Activated CD8-positive, alpha-beta T cell treated with anti-CD3 and anti-CD28 coated beads for 36 hours (primary cell): ENCODE measurements at regions not wholly inside any gene's neighbourhood (a gene's known extent, or its start where the extent isn't known, plus 50 kb on each side); places are given as distances from the start of the nearest gene placed in this dataset.

ENCODE experiments used
- ATAC-seq: fragments of 200-7000 bp; cut with Tn5 transposase; one replicate; pipeline ENCODE4 v1.10.0; 2021; ENCODE audit warnings: mild to moderate bottlenecking, moderate library complexity
- CTCF ChIA-PET: fragments of 350-600 bp; sonication (Branson Sonifier 250); formaldehyde crosslinking; loops from one replicate; lab custom pipeline; 2021; ENCODE audit warnings: antibody characterized with exemption; lab: Charles Lee
- POLR2A ChIA-PET: fragments of 350-600 bp; sonication (Branson Sonifier 250); formaldehyde crosslinking; loops from one replicate; lab custom pipeline; 2021; ENCODE audit warnings: antibody characterized with exemption; lab: Charles Lee
- DNase-seq: peaks from one replicate; pipeline ENCODE4 v3.0.0-alpha.2; 2020
- H3K27ac Mint-ChIP-seq: one replicate; pipeline ENCODE4 v1.8.0; 2021; ENCODE audit warnings: mild to moderate bottlenecking, mixed read lengths
- H3K27me3 Mint-ChIP-seq: one replicate; pipeline ENCODE4 v1.8.0; 2021; ENCODE audit warnings: mixed read lengths
- H3K36me3 Mint-ChIP-seq: one replicate; pipeline ENCODE4 v1.8.0; 2021; ENCODE audit warnings: low read depth, mixed read lengths
- H3K4me1 Mint-ChIP-seq: one replicate; pipeline ENCODE4 v1.8.0; 2021; ENCODE audit warnings: low read depth, mixed read lengths
- H3K4me3 Mint-ChIP-seq: one replicate; pipeline ENCODE4 v1.8.0; 2021; ENCODE audit warnings: mild to moderate bottlenecking, moderate library complexity, mixed read lengths
- H3K9me3 Mint-ChIP-seq: one replicate; pipeline ENCODE4 v1.8.0; 2021; ENCODE audit warnings: mixed read lengths
- CTCF ChIP-seq: fragments of 200-600 bp; IDR thresholded peaks from one replicate; pipeline ENCODE4 v1.8.0; 2022; ENCODE audit warnings: antibody characterized with exemption, mild to moderate bottlenecking
- intact Hi-C: fragments of 100-400 bp; cut with micrococcal nuclease; formaldehyde crosslinking; loops from one replicate; pipeline ENCODE4 v1.10.0; 2022

DNA sequence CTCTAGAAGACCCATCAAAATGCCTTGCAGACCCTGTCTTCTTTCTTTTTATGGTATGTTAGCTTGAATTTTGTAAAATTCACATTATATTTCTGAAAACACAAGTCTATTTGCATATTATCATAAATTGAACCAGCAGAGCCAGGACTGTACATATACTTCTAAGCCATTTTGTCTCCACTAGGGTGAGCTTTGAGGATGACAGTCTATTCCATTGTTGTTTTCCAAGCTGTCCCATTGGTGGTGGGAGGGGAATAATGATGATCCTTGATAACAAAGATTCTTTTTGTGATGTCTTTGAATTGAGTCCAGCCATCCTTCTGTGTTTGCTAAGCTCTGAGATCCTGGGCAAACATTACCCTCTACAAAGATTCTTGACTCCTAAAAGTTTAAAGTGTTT, 359.3 kb upstream of the PCDH20 start:
- POLR2A ChIA-PET: interaction anchor here (0.6 kb wide), 1 partner anchor 92 kb away, joined by 3 read pairs; no protein-coding TSS in a partner anchor
- H3K4me3 Mint-ChIP-seq: no peak overlapping the region
- intact Hi-C loops: no loop called here
- CTCF ChIA-PET: no interaction called here
- no peaks in the 10 kb centered on the region for H3K27me3 Mint-ChIP-seq
- no peak for TF ChIP-seq CTCF
- no peaks in the 10 kb centered on the region for H3K4me1 Mint-ChIP-seq
- ATAC-seq: no peak
- DNase-seq: no peak
- peaks cover 10% of the 10 kb centered on the region for H3K9me3 Mint-ChIP-seq
- no peak overlapping the region for H3K27ac Mint-ChIP-seq
- no peaks in the 10 kb centered on the region for H3K36me3 Mint-ChIP-seq

DNA sequence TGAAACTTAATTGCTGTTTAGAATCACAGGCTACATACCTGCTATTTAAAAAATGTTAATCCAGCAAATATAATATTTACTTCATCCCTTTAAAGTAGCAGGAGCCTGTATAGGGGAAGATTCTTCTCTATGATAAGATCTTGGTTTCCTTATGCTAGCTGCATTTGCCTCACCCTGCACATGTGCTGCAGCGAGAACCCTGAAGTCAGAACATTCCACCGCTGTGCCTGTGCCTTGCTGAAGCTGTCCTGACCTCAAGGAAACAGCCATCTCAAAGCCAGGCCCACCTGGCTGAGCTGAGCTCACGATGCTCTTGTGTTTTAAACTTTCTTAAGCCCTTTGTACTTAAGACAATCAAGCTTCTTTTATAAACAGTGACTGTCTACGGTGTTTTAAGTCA, 355.0 kb upstream of the PCDH20 start:
- Mint-ChIP-seq H3K4me1 (no peaks in the 10 kb centered on the region), H3K4me3 (no peak overlapping the region), H3K9me3 (peaks cover 4% of the 10 kb centered on the region), H3K27ac (no peak overlapping the region), H3K36me3 (no peaks in the 10 kb centered on the region), H3K27me3 (no peaks in the 10 kb centered on the region)
- DNase-seq (no peak), ATAC-seq (no peak)
- no peak for TF ChIP-seq CTCF
- CTCF ChIA-PET: no interaction called here
- intact Hi-C loops: no loop called here
- POLR2A ChIA-PET: no interaction called here

DNA sequence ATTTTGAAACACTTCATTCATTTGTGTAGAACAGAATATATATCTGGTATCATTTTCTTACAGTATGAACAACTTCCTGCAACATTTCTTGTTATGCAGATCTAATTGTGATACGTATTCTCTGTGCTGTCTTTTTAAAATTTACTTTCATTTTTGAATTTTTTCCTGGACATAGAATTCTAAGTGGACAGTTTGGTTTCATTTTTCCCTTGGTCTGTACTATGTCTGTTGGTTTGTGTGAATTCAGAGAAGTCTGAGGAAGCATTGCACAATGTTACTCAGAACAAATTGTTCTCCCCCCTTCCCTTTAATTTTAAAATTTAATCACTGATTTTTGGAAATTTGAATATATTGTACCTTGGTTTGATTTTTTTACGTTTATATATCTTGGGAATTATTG, 352.5 kb upstream of the PCDH20 start:
- intact Hi-C loops: no loop called here
- Mint-ChIP-seq H3K27me3 (no peaks in the 10 kb centered on the region), H3K36me3 (no peaks in the 10 kb centered on the region), H3K27ac (no peak overlapping the region), H3K4me1 (no peaks in the 10 kb centered on the region), H3K4me3 (no peak overlapping the region), H3K9me3 (peaks cover 4% of the 10 kb centered on the region)
- ChIA-PET CTCF (no interaction called here), POLR2A (no interaction called here)
- no peak for TF ChIP-seq CTCF
- DNase-seq (no peak), ATAC-seq (no peak)

DNA sequence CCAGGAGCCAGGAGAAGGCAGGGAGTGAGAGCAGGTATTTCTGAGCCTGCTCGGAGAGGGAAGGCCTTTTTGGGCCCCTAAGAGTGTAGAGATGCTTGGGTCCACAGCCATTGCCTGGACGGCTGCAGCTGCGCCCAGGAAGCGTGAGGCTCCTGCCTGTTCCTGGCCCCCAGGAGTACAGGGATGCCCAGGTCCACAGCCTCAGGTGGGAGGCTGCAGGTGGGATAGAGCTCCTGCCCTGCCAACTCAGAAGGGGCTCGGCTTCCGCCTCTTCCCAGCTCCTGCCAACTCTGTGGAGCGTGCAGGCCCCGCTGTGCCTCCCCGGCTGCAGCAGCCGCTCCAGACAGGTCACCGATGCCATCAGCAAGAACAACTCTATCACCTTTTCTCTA, 351.0 kb upstream of the PCDH20 start:
- H3K4me3 Mint-ChIP-seq: no peak overlapping the region
- no peak for TF ChIP-seq CTCF
- intact Hi-C loops: no loop called here
- no peaks in the 10 kb centered on the region for H3K27me3 Mint-ChIP-seq
- H3K9me3 Mint-ChIP-seq: peaks cover 3% of the 10 kb centered on the region
- ATAC-seq: no peak
- no peak for DNase-seq
- ChIA-PET POLR2A (no interaction called here), CTCF (no interaction called here)
- H3K27ac Mint-ChIP-seq: no peak overlapping the region
- H3K36me3 Mint-ChIP-seq: no peaks in the 10 kb centered on the region
- H3K4me1 Mint-ChIP-seq: no peaks in the 10 kb centered on the region

GRCh38 chr13:61765940-61766666, 350.5 kb upstream of the PCDH20 start:
- Mint-ChIP-seq H3K27me3 (no peaks in the 10 kb centered on the region), H3K27ac (no peak overlapping the region), H3K9me3 (peaks cover 3% of the 10 kb centered on the region), H3K36me3 (no peaks in the 10 kb centered on the region), H3K4me3 (no peak overlapping the region), H3K4me1 (no peaks in the 10 kb centered on the region)
- intact Hi-C loops: no loop called here
- no peak for TF ChIP-seq CTCF
- no peak for DNase-seq
- no peak for ATAC-seq
- CTCF ChIA-PET: no interaction called here
- POLR2A ChIA-PET: no interaction called here
